ENCODE measurements at regions not wholly inside any gene's neighbourhood (a gene's known extent, or its start where the extent isn't known, plus 50 kb on each side); places are given as distances from the start of the nearest gene placed in this dataset.

DNA sequence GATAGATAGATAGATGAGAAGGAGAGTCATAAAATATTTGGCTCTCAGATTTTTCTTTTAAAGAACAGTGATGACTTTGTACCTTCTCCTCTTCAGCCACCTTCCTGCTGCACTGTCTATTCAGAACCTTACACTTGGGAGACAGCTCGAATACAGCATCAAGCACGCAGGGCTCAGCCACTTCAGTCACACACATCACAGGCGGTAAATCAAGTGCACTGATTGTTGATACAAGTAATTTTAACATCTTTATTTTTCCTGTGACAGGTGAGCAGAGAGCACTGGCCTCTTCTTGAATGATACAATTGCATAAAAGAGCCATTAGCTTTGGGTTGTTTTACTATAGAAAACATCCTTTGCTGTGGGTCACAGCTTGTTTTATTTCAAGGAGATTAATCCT, 1118.5 kb upstream of the EYS start:
- DNase-seq, result no peak

DNA sequence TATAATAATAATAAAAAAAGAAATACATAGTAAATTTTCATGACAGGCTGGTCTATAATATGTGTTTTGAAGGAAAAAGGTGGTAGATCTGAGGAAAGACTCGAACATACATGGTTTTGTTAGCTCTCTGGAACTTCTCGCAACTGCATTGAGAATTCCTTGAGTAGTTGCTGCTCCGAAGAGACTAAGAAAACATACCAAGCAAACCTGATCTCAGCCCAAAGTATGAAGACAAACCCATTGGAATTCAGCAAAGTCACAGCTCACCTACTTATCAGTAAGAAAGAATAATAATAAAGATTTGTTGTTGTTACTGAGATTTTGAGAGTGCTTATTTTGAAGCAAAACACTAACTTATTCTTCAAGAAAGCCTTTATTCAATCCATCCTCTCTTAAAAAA, 1107.1 kb upstream of the EYS start:
- no peak for DNase-seq

DNA sequence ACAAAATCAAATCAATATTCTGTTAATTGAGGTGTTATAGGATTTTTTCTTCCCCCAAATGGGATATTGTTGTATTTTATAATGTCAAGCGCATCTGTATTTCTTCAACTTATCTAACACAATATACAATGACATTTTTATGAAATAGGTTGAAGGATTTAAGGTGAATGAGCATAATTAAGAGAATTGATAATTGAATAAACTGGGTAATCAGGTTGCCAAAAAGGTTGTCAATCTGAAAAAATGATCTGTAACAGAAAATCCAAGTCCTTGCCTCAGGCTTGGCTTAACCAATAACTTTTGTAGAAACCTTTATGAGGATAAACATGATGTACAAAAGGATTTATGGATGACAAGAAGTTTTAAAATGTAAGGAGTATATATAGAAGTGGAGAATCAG, 1101.7 kb upstream of the EYS start:
- DNase-seq, result no peak

- DNase-seq, result no peak
These were observed 1090.0 kb upstream of the EYS start for GRCh38 chr6:66796987-66797386.

DNA sequence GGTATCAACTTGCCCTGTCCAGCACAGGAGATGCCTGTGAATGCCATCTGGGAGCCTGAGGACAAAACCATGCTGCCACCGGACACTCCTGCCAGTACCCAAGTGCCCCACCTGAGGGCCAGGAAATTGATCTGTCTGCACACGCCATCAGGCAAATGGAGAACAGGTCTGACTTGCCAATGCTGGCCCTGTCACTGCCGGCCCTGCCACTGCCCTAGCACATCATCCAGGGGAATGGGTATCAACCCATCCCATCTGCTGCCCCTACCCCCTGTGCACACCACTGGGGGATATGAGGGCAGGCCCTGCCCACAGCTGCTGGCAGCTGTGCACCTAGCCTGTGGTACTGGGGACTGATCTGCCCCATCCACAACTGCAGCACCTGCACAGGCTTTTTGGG, 1081.6 kb upstream of the EYS start:
- DNase-seq, result no peak

DNA sequence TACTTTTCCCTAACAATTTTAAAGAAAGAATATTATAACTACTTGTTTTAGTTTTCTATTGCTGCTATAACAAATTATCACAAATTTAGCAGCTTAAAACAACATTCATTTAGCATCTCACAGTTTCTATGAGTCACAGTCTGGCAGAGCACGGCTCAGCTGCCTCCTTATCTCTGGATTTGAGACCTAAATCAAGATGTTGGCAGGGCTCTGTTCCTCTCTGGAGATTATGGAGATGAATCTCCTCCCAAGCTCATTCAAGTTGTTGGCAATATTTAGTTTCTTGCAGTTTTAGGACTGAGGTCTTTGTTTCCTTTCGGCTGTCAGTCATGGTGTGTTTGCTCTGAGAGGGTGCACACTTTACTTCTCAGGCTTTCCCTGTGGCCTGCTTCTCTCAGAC, 1065.8 kb upstream of the EYS start:
- DNase-seq, result peak; percentile 2 to 39 (median 27)

GRCh38 chr6:66771626-66772025, 1064.6 kb upstream of the EYS start:
- DNase-seq, result no peak

DNA sequence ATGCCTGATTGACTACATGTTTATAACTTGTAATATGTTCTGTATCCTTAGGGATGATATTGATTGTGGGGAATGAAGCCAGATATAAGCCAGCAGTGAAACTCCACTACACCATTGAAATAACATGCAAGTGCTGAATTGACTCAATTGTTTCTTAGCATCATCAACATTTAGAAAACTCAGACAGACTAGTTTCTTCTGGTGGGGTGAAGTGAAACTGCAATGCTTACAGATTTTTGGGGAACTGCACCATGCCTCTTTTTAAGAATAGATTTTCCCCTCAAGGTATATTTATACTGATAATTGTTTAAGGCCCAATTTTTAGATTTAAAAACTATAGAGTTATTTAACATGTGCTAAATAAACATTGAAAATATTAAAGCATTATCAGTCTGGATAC, 1044.6 kb upstream of the EYS start:
- no peak for DNase-seq

GRCh38 chr6:66740346-66740745, 1033.3 kb upstream of the EYS start:
- DNase-seq, result no peak

DNA sequence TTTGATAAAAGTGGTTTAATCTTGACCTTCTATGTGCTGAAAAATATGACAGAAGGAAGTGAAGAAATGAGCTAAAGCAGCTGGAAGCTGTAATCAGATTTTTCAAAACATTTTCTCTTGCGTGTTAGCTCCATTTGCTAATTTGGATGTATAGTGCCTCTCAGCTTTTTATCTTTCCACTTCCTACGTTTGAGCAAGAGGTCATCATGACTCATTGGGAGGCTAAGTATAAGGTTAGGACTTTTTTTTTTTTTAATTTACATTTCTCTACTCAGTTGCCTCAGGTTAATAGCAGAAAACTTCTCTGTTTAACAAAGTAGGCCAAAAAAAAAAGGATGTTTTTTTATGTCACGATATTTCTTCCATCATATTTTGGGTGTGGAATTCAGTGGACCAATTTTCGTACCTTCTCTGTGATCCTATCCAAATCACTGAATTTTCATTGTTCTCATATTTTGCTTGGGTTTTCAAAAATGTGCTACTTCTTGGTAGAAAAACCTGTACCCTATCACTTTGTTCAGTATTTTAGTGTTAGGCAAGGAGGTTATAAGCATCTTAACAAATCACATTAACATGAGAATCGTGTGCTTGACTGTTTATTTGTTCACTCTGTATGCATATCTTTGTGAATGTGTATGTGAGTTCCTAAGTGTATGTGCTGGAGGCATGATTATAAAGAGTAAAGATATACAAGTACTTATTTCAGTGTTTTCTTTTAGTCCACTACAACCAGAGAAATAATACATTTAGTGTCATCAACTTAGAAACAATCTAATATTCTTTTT, 1028.3 kb upstream of the EYS start:
- DNase-seq, result no peak

- peak in 1 of 3 donors; percentile 1 for DNase-seq
These were observed 1024.3 kb upstream of the EYS start for GRCh38 chr6:66731310-66731709.

GRCh38 chr6:66725670-66726069, 1018.6 kb upstream of the EYS start:
- DNase-seq, result no peak

GRCh38 chr6:66717801-66718200, 1010.8 kb upstream of the EYS start:
- DNase-seq, result no peak

- DNase-seq, result no peak
These were observed 992.4 kb upstream of the EYS start for GRCh38 chr6:66699385-66699784.

GRCh38 chr6:66689608-66690007, 982.6 kb upstream of the EYS start:
- no peak for DNase-seq

- DNase-seq, result no peak
These were observed 980.6 kb upstream of the EYS start for GRCh38 chr6:66687611-66688140.

GRCh38 chr6:66675906-66676305, 968.9 kb upstream of the EYS start:
- DNase-seq, result peak in 1 of 3 donors; percentile 3

DNA sequence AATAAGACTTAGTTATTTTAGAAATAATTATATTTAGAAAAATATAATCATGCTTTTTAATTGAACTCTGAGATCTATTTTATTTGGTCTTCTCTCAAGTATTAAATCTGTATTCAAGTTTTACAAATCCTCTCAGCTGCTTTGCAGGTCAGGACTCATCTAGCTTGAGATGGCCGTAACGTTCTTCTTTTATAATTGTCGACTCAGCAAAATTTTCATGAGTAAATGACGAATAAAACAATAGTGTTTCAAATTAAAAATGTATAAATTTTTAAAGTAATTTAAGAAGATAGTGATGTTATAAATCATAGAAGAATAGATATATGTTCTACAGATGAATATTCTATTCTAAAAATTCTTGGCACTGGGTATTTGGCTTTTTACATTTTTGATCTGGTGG, 957.1 kb upstream of the EYS start:
- no peak for DNase-seq

- no peak for DNase-seq
These were observed 955.9 kb upstream of the EYS start for GRCh38 chr6:66662721-66663507.

DNA sequence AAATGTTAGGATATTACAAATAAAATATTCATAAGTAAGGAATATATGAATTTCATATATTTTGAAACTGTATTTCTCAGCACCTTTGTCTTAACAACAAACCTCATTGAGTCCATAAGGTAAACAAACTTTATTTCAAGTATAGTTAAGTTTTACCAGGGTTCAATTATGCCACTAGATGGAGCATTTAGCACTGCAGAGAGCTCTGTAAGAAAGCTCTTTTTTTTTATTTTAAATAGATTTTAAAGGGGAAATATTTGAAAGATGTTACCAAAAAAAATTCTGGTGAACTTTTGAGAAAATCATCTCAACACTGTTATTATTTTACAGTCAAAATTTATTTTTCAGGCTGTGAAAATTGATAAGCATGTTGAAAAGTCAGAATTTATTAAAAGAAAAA, 955.2 kb upstream of the EYS start:
- peak in 1 of 3 donors; percentile 20 for DNase-seq

DNA sequence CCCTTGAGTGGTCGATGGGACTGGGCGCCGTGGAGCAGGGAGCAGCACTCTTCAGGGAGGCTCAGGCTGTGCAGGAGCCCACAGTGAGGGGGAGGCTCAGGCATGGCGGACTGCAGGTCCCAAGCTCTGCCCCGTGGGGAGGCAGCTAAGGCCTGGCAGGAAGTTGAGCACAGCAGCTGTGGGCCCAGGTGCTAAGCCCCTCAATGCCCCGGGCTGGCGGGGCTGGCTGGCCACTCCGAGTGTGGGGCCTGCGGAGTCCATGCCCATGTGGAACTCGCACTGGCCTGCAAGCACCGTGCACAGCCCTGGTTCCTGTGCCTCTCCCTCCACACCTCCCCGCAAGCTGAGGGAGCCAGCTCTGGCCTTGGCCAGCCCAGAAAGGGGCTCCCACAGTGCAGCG, 948.4 kb upstream of the EYS start:
- DNase-seq, result no peak

DNA sequence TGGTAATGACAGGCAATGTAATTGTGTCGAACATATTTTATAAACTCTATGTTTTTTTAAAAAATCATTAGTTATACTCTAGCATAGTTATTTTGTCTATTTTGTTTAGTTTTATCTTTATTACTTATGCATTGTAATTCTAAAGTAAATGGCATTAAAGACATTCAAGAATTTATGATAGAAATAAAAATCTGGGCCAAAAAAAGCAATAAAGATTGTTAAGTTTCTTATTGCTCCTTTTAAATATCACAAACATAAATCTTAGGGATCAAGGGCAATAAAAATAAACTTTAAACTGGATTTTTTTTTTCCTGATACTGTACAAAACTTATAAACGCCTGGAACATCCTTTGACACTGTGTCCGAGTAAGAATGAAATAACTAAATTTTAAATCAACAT, 931.5 kb upstream of the EYS start:
- no peak for DNase-seq

DNA sequence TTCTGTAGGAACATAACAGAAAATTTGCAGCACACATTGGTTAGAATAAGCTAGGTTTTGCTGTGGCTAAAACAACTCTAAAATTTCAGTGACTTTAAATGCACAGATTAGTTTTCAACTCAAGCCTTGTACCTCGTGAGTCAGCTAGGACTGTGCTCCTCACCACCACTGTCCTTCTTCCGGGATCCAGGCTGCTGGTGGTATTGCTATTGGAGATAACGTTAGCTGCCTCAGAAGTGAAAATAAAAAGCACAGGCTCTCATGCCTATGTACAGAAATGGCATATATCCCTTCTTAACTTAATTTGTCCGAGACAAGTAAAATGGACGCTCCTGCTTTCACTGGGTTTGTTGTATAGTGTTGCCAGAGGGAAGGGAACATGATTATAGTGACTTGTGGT, 931.1 kb upstream of the EYS start:
- no peak for DNase-seq
